Epithelial cell of esophagus (primary cell): ENCODE measurements at regions not wholly inside any gene's neighbourhood (a gene's known extent, or its start where the extent isn't known, plus 50 kb on each side); places are given as distances from the start of the nearest gene placed in this dataset.

Source experiments
- DNase-seq: peaks from one replicate; pipeline ENCODE4 v3.0.0; 2010; ENCODE audit warnings: low read depth
- H3K4me3 ChIP-seq: 2 replicates; pipeline ENCODE4 v1.5.1; 2011; ENCODE audit warnings: mild to moderate bottlenecking, low read length, control low read depth
- CTCF ChIP-seq: IDR thresholded peaks from 2 replicates; pipeline ENCODE4 v1.5.1; 2011; ENCODE audit warnings: low read depth, mild to moderate bottlenecking, low read length, control low read depth, inconsistent platforms; ENCODE audit not compliant: insufficient read depth; ENCODE audit errors: missing control alignments

GRCh38 chr11:133669371-133670053 is 137.2 kb upstream of the OPCML start:
- no peak for TF ChIP-seq CTCF
- no peak for DNase-seq

GRCh38 chr11:133663135-133663985 is 131.1 kb upstream of the OPCML start:
- no peak for TF ChIP-seq CTCF
- no peak overlapping the region for H3K4me3 ChIP-seq
- DNase-seq, result no peak

More at GRCh38 chr11:133669371-133670053, 137.2 kb upstream of the OPCML start:
- H3K4me3 ChIP-seq, result no peak overlapping the region

- TF ChIP-seq CTCF, result no peak
Observed at GRCh38 chr11:133661846-133662245, 129.5 kb upstream of the OPCML start.

GRCh38 chr11:133660202-133660568 is 127.9 kb upstream of the OPCML start:
- H3K4me3 ChIP-seq, result no peak overlapping the region
- TF ChIP-seq CTCF, result no peak
- DNase-seq, result no peak

More at GRCh38 chr11:133661846-133662245, 129.5 kb upstream of the OPCML start:
- H3K4me3 ChIP-seq, result no peak overlapping the region
- no peak for DNase-seq

GRCh38 chr11:133659538-133660201 is 127.4 kb upstream of the OPCML start:
- TF ChIP-seq CTCF, result no peak
- no peak overlapping the region for H3K4me3 ChIP-seq
- DNase-seq, result no peak

- H3K4me3 ChIP-seq, result no peak overlapping the region
- DNase-seq, result no peak
- no peak for TF ChIP-seq CTCF
Observed at GRCh38 chr11:133657054-133657453, 124.8 kb upstream of the OPCML start.
